ENCODE measurements at regions not wholly inside any gene's neighbourhood (a gene's known extent, or its start where the extent isn't known, plus 50 kb on each side); places are given as distances from the start of the nearest gene placed in this dataset.
A peak's percentile ranks its signal among the peaks of the same experiment; 100 is the strongest.

DNA sequence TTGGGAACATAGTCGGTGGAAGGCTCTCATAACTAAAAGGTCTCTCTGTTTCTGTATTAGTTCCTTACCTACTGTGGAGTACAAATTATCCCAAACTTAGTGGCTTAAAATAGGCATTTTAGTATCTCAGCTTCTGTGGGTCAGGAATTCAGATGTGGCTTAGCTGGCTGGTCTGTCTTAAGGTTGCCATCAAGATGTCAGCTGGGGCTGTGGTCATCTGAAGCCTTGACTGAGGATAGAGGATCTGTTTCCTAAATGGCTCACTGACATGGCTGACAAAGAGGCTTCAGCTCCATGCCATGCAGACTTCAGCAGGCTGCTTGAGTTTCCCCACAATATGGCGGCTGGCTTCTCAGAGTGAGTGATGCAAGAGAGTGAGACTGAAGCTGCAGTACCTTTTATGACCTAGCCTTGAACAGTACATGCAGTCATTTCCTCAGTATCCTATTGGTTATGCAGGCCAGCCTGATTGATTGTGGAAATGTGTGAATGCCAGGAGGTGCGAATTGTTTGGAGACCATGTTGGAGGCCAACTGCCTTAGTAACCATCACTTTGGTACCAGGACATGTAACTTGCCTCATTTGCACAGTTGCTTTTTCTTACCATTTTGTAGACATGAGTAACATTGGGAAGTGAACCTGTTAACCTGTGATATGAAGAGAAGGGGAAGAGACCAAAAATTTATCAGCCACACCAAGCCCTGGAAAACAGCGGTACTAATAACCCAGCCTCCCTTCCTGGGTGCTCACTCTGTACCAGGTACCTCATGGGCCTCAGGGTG is 152.8 kb upstream of the IER5L start:
- no peak for DNase-seq (ENCODE audit: low spot score)

DNA sequence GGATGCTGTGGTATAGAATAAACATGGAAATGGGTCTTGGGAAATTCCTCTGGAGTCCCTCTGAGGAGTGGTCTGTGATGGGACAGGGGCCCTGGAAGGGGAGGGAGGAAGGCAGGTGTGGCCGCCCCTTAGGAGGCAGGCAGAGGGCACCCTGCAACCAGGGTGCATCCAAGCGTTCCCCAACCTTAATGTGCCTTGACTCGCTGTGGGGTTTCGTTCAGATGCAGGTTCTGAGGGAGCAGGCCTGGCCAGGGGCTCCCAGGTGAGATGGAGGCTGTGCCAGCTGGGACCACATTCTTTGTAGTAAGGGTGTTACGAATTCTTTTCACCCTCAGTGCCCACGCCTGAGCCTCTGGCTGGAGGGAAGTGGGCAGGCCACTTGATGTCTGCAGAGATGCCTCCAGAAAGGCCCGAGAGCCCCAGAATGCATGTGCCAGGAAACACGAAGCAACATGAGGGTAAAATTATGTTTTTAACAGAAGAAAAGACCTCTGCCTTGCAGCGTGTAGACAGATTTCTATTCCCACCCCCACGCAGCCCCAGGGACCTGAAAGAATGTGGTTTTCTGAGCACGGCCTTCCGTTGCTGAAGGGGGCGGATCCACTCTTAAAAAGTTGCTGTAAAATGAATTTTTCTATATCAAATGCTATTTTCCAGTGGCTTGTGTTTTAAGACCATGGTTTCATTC is 150.4 kb upstream of the IER5L start:
- no peak for DNase-seq (ENCODE audit: low spot score)

DNA sequence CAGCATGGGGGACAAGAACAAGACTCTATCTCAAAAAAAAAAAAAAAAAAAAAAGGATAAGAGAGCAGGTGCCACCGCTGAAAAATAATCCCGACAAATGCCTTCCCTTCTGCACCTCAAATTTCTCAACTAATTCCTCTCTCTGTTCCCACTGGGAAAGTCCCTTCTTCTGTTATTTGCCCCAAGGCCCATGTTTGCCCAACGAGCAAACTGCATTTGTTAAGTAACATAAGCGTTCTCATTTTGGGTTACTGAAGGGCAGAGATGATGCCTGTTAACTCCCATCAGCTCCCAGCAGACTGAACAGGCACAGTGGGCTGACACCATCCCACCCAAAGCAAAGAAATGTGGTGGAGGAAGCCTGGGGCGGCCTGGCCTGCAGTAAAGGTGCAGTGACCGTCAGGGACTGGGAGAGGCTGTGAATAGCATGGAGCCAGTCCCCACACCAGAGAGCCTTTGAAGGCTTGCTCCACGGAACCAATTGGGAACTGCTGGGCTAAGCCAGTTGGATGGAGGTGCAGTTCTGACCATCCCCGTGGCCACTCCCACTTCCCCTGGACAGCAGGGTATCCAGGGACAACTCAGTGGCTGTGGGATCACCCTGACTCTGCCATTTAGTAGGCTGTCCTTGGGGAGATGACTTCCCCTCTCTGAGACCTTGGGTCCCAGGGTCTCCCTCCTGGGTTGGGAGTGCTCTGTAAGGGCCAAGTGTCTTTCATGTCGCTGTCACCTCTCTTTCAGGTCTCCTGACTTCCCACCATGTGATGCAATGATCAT is 149.7 kb upstream of the IER5L start:
- no peak for DNase-seq (ENCODE audit: low spot score)

DNA sequence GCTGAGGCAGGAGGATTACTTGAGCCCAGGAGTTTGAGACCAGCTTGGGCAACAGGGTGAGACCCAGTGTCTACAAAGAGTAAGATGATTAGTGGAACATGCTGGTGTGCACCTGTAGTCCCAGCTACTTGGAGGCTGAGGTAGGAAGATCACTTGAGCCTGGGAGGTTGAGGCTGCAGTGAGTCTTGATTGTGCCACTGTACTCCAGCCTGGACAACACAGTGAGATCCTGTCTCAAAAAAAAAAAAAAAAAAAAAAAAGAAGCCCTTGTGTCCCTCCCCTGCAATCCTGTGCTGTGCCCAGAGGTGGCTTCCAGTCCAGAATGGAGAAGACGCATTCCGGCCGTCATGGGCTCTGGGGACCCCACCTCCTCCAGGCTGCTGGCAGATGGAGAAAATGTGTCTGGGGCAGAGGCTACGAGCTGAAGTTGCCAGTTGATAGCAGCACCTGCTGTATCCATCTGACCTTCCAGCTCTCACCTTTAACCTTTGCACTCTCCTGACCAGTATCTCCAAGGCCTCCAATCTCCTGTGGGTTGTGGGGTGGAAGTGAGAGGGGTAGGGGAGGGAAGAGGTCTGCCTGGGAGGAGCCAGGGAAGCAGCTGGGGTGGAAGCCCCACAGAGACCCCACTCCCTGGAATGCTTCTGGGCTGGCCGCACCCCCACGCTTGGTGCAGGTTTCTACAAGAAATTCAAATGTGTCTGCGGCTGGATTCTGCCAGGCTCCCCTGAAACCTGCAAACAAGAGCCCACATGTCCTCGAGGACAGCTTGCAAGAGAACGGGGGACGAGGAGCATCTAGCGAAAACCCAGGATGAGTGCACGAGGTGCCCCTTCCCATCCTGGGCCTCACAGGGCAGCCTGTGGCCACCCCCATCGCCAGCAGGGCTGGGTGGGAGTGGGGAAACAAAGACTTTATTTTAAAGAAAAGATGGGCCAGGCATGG is 148.3 kb upstream of the IER5L start:
- no peak for DNase-seq (ENCODE audit: low spot score)

DNA sequence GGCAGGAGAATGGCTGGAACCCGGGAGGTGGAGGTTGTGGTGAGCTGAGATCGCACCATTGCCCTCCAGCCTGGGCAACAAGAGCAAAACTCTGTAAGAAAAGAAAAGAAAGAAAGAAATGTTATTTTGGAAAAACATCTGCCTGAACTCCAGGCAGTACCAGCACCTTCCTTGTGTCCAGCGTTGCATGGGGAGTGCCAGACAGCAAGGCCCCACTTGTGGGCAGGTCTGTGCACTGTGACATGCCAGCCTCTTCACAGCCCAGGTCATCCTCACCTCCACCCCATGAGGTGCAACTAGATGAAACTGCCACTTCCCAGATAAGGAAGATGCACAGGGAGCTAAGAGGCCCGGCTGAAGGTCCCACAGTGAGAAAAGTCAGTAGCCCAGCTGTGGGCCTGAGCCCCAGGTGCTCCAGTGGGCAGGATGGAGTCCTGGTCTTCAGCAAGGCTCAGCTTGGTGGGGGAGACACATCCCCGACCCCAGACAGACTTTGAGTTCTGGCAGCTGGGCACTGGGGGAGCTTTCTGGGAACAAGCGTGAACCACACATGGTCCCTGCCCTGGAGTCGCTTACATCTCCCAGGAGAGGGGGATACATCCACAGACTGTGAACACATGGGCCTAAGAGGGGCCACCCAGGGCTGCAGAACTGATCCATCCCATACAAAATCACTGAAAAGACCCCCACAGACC is 146.9 kb upstream of the IER5L start:
- no peak for DNase-seq (ENCODE audit: low spot score)

DNA sequence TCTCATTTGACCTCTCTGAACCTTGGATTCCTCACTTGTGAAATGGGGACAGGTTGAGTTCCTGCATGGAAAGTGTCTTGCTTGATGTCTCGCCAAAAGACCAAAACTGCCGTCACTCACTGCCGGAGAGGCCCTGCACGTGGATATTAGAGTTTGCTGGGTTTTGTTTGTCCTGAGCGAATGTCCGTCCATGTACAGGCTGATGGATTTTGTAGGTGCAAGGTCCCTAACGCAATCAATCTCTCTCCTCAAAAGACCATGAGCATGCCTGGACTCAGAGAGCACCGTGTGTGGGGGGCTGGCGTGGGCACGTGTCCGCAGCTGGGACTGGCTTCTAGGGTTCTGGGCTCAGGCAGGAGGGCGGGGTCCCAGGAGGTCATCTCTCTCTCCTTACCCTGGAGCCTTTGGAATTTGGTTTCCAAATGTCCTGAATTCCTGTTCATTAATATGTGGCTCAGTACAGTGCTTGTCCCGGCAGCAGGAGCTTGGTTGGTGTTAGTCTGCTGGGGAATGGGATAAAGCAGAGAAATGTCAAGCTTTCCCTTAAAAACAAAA is 146.0 kb upstream of the IER5L start:
- no peak for DNase-seq (ENCODE audit: low spot score)

DNA sequence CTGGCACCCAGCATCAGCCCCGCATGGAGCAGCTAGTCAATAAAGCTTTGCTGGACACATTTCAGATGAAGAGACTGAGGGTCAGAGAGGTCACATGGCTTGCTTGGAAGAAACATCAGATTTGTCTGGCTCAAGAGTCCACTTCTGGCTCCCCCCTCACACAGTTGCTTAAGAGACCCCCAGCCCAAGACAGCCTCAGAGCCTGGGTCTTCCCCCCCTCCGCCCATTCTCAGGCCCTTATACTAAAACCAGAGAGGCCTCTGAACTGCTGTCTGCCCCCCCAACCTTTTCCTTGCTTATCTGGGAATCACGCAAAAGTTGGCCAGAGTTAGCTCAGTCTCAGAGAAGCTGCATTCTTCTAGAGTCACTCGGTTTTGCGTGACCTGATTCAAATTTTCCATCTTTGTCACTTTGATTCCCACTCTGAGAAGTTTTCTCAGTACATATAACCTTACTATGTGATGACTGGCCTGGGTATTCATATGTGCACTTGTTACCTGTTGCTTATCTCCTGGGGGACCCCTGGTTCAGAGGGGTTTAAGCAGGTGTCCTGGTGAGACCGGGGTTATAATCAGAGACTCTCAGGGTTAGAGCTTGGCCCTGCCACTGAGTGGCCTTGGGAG is 145.4 kb upstream of the IER5L start:
- no peak for DNase-seq (ENCODE audit: low spot score)

DNA sequence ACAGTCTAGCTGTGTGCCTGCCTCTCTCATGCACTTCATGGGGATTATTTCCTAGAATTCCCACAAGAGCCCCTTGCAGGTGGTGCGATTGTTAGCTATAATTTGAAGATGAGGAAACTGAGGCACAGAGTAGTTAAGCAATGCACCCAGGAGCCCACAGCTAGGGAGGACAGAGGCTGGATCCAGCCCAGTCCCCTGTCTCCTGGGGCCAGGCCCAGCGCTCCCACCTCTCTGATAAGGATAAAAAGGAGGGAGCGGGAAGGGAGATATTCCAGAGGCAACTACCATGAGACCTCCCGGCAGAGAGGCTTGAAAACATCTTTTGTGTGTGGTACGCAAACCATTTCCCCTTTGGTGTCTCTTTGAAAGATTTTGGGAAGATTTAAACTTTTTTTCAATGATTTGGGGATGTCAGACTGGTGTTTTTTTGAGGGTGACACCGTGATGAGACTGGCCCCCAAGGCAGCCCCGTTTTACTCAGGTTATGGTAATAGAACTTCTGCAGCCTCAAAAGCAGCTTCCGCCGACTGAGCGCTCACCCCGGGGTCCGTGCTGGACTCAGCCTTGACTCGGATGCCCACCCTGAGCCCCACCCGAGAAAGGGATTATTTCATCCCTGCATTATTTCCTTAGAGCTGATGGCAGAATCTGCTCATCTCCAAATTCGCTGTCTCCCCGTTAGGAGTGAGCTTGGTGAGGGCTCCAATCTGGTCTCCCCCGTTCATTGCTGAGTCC is 144.7 kb upstream of the IER5L start:
- DNase-seq (ENCODE audit: low spot score): peak; percentile 48

DNA sequence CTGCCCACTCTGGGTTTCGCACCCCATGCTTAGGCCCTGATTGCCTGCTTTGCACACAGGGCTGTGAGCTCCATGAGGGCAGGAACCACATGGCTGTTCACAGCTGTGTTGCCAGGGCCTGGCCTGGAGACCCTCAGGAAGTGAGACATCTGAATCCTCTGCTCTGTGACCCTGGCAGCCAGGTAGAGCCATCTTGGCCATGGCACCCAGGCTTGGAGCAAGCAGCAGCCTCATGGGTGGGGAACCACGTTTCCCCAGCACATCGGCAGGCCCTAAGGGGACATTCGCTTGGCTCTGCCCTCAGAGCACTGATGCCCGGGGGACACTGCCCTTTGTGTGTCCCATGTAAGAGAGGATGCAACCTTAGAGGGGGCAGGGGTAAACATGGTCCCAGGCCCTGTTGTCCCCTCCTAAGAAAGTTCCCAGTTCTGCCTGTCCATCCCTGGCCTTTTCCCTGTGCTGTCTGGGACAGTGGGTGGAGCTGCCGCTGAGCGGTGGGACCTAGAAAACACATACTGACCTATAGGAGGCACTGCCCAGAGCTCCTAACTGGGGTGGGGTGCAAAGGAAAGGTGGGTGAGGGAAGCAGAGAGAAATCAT is 144.1 kb upstream of the IER5L start:
- peak; percentile 48 for DNase-seq (ENCODE audit: low spot score)

DNA sequence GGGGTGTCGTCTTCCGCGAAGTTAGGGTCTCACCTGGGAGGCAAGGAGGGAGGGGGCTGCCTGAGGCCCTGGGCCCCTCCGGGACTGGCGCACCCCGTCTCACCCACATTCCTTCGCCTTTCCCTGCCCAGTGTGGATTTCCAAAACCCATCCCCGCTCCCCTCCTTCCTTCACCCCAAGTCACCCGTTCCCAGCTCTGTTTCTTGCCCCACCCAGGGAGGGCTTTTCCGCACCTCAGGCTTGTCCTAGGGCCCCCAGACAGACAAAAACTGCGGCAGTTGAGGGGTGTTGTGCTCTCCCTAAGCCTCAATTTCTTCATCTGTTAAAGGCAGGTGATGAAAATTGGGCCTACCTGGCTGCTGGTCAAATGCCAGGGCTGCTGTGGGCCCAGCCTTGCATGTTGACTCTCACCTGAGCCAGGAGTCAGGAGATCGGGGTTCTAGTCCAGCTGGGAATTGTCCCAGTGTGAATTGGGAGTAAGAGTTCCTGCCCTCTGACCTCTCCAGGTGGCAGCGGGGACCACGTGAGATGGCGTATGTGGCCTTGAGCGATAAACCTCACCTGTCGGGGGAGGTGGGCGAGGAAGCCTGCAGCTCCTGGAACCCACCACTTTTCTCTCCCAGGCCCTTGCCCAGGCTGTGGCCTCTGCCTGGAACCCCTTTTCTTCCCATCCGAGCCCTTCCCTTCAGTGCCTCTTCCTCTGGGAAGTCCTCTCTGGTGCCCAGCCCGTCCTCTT is 143.4 kb upstream of the IER5L start:
- DNase-seq (ENCODE audit: low spot score): peak; percentile 63

DNA sequence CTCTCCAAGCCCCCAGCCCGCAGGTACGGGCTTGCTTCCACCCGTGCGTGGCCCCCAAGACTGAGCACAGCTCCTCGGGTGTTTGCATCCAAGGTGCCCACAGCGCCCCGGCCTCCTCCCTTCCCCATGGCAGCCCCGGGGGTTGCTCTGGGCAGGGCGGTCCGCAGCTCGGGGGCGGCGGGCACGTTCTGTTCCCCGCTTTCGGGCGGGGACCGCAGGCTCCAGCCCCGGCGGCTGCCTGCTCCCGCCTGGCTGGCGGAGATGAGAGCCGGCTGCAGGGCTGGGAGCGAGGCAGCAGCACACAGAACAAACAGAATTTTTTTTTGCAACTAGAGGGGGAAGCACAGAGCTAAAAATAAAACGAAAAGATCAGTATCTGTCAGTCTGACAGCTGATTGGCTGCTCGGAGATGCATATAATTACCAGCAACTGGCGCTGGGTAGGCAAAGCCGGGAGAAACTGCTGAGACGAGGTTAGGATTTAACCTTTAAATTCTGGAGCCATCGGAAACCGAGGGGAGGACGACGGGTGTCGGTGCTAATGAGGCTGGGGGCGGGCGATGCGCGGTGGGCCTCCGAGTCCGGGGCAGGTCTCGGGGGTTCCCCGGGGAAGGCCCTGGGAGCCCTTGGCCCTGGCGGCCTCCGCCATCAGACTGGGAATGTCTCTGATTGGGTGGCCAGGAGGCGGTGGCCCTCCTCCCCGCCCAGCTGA is 142.7 kb upstream of the IER5L start:
- peak; percentile 75 for DNase-seq (ENCODE audit: low spot score)

DNA sequence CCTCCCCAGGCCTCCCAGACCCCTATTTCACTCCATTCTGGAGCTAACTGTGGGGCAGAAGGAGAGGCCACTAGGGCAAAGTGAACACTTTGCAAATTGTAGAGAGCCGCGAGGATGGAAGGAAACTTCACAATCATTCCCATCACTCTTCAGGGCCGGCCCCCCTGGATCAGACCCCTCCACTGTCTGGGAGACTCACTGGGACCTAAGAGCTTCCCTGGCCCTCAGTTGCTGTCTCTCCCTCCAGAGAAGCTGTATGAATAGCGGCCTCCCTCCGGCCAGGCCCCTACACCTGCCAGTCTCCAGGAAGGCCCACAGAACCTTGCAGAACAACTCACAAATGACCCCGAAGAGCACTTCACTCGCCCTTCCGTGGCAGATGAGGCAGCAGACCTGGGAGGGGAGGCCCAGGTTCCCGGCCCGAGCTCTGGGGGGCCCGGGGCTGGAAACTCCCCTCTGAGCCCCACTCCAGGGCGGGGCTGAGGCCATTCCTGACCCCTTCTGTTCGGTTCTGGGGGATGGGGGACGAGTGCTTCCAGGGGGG is 141.9 kb upstream of the IER5L start:
- DNase-seq (ENCODE audit: low spot score): peak; percentile 66

DNA sequence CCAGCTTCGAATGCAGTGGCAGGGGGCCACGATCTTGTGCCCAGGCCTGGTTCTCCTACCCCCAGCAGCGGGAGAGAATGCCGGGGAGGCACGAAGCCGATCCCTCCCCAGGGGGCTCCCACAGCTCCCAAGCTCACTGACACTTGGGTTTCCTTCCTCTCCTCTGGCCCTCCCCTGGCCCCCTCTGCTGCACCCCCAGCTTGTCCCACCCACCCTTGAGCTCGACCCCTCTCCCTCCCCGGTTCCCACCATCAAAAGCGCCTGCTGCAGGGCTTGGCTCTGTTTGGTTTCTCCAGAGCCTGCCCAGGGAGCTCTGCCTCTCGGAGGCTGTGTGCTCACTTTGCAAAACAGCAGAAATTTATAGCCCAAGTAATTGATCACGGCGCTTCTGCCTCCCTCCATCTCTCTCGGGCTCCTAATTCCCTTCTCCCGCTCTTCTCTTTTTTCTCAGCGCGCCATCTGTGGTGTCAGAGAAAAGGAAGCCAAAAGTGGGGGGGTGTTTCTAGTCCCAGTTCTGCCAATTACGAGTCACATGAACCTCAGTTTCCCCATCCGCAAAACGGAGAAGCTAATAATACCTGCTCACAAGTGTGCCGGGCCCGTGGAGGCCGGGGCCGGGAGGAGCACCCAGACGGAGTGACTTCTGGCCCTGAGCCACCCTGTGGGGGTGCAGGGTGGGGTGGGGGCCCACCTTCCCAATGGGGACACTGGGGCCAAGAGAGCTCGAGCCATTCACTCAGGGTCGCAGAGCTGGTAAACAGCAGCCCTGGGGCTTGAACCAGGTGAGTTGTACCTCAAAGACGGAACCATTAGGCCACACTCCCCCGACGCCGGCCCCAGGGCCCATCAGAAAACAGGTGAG is 141.2 kb upstream of the IER5L start:
- DNase-seq (ENCODE audit: low spot score): peak; percentile 64

DNA sequence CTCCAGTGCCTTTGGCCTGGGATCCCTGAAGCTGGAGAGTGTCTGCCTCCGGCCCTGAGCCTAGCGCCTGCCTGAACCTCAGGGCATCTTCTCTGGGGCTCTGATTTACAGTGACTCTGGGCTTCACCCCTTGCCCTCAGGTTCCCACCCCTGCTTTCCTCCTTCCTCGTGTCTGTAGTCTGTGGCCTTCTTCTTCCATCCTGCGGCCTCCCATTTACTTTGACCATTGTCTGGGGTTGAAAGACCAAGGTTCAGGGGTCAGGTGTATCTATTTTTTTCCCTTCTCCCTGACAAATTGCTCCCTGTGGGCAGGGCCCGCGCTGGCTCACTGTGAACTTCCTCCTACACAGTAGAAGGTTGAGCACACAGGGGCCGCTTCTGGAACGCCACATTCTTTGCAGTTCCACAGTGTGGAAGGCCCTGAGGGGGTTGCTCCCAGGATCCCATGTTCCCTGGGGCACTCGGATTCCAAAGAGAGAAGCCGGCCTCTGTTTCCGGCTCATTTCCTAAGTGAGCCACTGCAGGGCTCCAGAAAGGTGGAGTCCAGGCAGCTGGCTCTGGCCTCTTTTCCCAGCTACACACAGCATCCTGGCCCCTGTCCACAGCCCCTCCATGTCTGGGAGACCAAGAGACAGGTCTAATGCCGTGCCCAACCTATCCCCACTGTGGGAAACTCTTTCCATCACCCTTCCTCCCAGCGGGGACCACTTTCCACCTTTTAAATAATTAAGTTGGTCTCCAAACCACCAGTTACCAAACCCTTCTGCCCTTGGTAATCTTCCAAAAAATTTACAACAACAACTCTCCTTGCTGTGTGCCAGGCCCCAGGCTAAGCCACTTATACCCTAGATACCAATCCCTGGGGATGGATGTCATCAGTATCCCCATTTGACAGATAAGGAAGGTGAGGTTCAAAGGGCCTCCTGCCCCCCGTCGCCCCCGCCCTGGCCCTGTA is 140.3 kb upstream of the IER5L start:
- DNase-seq (ENCODE audit: low spot score): peak; percentile 45
